ENCODE measurements at regions not wholly inside any gene's neighbourhood (a gene's known extent, or its start where the extent isn't known, plus 50 kb on each side); places are given as distances from the start of the nearest gene placed in this dataset.

DNA sequence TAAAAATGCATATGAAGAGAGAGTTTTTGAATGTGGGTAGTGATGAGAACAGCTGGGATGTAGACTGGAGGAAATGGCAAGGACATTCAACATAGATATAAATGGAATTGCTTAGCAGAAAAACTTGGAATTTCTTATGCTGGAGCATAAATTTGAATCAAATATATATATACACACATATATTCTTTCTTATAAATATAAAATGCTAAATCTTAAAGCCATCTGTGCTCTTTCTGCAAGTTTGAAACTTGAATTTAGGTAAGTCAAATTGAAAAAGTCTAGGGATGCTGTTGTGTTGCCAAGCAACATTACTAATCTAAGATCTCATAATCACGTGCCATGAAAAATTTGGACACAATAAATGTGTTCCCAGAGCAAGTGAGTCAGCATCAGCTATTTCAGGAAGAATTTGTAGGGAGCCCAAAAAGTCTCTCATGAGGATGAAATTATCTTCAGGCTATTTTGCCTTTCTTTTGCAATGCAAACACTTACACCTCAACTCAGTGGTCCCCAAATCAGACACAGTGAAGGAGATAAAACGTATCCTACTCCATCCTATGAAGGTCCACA, 58.4 kb upstream of the ALDH1A1 start:
- no peak for FAIRE-seq

DNA sequence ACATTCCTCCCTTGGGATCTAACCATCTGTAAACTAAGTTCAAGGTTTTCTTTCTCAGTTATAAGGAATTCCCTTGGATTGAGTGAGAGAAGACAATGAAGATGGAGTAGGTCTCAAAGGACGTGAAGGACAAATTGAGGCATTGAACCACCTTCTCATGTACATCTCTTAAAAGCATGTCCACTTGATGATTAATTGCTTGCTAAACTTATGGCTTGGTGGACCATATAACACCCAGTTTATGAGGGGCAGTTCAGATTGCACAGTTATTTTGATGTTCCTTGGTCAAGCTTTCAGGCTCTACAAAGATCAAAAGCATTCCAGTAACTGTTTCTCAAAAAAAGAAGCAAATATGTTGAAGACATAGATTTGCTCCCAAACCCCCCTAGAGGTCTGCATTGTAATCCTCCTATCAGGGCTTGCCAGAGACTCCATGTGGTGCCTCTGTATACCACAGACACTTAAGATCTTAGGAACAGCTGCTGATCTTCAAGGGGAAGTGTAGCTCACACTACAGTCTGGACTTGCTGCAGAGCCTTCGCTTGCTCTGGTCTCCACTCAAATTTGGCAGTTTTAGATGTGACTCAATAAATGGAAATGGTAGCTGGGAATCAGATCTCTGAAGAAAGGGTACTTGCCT, 56.9 kb upstream of the ALDH1A1 start:
- FAIRE-seq, result no peak

DNA sequence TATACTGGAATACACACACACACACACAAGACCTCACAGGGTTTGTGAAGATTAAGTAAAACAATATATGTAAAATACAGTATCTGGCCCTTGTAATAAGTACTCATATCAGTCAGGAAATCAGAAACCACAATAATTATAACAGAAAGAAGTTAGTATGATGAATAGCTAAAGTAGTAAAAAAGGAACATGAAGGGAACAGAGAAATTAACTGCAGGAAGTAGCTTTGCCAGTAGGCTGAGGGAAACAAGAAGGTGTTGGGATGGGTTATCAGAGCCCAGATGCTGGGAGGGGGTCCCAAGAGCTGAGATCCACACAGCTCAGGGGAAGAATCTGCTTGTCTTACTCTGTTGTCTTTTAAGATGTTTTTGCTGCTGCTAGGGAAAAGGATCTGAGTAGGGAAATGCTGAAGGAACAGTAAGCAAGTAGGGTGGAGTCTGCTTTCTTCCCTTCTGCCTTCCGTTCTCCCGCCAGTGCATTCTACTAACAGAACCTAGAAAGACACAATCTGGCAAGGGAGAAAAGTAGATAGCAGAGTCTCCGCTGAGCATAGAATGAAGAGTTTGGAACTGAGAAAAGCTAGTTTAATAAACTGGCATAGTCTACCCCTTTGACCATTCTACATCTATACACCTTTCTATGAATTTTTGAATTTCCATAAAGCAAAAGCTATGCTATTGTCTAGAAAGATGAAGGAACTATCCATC, 55.3 kb upstream of the ALDH1A1 start:
- FAIRE-seq, result no peak

DNA sequence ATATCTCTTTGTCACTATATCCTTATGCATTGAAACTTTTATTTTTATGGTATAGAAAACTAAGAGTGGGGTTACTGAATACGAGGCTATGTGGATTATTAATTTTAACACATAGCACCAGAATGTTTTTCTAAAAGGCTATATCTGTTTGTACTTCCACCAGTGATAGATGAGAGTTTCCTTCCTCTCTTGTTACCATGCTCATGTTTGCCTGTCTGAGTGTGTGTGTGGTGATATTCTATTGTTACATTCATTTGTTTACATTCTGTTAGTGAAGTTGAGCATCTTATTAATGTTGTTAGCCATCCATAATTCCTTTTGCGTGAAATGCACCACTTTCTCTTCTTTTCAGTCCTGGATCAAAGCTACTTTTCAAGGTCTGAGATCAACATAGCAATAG, 54.1 kb upstream of the ALDH1A1 start:
- no peak for FAIRE-seq

Data from G401.6 (cell line).